Endothelial cell of umbilical vein (primary cell): ENCODE measurements at regions not wholly inside any gene's neighbourhood (a gene's known extent, or its start where the extent isn't known, plus 50 kb on each side); places are given as distances from the start of the nearest gene placed in this dataset.
"Not testable (repeated sequence)": the region's sequence is repeated elsewhere in the genome, so short reads cannot be mapped to it uniquely, and the experiment has no call there.

Experiments
- BruUV-seq: library from RNA; stranded (reverse); fragments of 400-500 nt; replicated peaks from 2 replicates; lab custom pipeline; 2021; lab: Mats Ljungman, UMichigan
- CTCF ChIA-PET: fragments of 300-600, 350-600 bp; sonication (Branson Sonifier 250); formaldehyde crosslinking; loops from one replicate; lab custom pipeline; 2021; ENCODE audit warnings: antibody characterized with exemption, inconsistent platforms; lab: Charles Lee
- POLR2A ChIA-PET: fragments of 300-600, 350-600 bp; sonication (Branson Sonifier 250); formaldehyde crosslinking; loops from one replicate; lab custom pipeline; 2021; ENCODE audit warnings: antibody characterized with exemption, inconsistent platforms; lab: Charles Lee
- DNase-seq: peaks from one replicate; pipeline ENCODE4 v3.0.0-alpha.2; 2011; ENCODE audit warnings: low read depth, low spot score
- FAIRE-seq: peaks from 2 replicates; lab custom pipeline; 2011; peaks lifted over from hg19 to GRCh38; lab: Jason Lieb, UNC
- H2AFZ ChIP-seq: 2 replicates; pipeline ENCODE4 v1.6.0; 2012; ENCODE audit warnings: low read depth, low read length, control low read depth, inconsistent platforms
- H3K27ac ChIP-seq: 2 replicates; pipeline ENCODE4 v1.5.1; 2011; ENCODE audit warnings: low read depth, mild to moderate bottlenecking, control low read depth, low read length, moderate library complexity; ENCODE audit not compliant: insufficient read depth
- H3K27me3 ChIP-seq, 2 experiments: 2 replicates each; pipeline versions ENCODE4 v1.6.0 to v1.6.1; 2011; ENCODE audit warnings: low read length in 2 of 2, mixed read lengths in 1 of 2; ENCODE audit not compliant: control insufficient read depth in 2 of 2, insufficient read depth in 2 of 2
- H3K36me3 ChIP-seq, 2 experiments: 2 replicates in 1 of 2; 3 replicates in 1 of 2; pipeline ENCODE4 v1.5.1; 2011; ENCODE audit warnings: low read length in 2 of 2, mild to moderate bottlenecking in 1 of 2, moderate library complexity in 1 of 2; ENCODE audit not compliant: control insufficient read depth in 2 of 2, insufficient read depth in 2 of 2; ENCODE audit errors: extremely low read depth in 1 of 2
- H3K4me1 ChIP-seq: 3 replicates; pipeline ENCODE4 v1.5.1; 2011; ENCODE audit warnings: mild to moderate bottlenecking, low read length; ENCODE audit not compliant: control insufficient read depth, insufficient read depth; ENCODE audit errors: extremely low read depth
- H3K4me2 ChIP-seq: 2 replicates; pipeline ENCODE4 v1.6.1; 2011; ENCODE audit warnings: low read length, control low read depth, mixed read lengths; ENCODE audit not compliant: insufficient read depth
- H3K4me3 ChIP-seq, 3 experiments: fragments of 200-600 bp in 1 of 3; sonication (generic), shearing (Covaris generic) in 1 of 3; replicated peaks in 1 of 3; 2 replicates each; pipeline ENCODE4 v1.5.1; 2011 to 2016; ENCODE audit warnings: control low read depth in 3 of 3, low read length in 3 of 3, mild to moderate bottlenecking in 2 of 3, inconsistent platforms in 1 of 3, low read depth in 1 of 3, moderate library complexity in 1 of 3; ENCODE audit not compliant: insufficient read depth in 1 of 3
- H3K79me2 ChIP-seq: 2 replicates; pipeline ENCODE4 v1.6.0; 2012; ENCODE audit warnings: low read length, inconsistent platforms; ENCODE audit not compliant: control insufficient read depth, insufficient read depth
- H3K9ac ChIP-seq: replicated peaks from 2 replicates; pipeline ENCODE3; 2011; ENCODE audit warnings: low read length, control low read depth; ENCODE audit not compliant: insufficient read depth; ENCODE audit errors: extremely low read depth
- H3K9me1 ChIP-seq: replicated peaks from 3 replicates; pipeline ENCODE4 v1.6.0; 2011; ENCODE audit warnings: mild to moderate bottlenecking, low read length; ENCODE audit not compliant: control insufficient read depth, insufficient read depth; ENCODE audit errors: extremely low read depth
- H3K9me3 ChIP-seq: replicated peaks from 2 replicates; pipeline ENCODE4 v1.5.1; 2012; ENCODE audit warnings: low read length, inconsistent platforms; ENCODE audit not compliant: control insufficient read depth, insufficient read depth
- H4K20me1 ChIP-seq: replicated peaks from 2 replicates; pipeline ENCODE3; 2011; ENCODE audit warnings: mild to moderate bottlenecking, low read length; ENCODE audit not compliant: control insufficient read depth, insufficient read depth; ENCODE audit errors: extremely low read depth
- EZH2 ChIP-seq: IDR thresholded peaks from 2 replicates; pipeline ENCODE4 v1.6.1; 2012; ENCODE audit warnings: borderline replicate concordance, low read depth, mild to moderate bottlenecking, moderate library complexity, low read length, inconsistent platforms; ENCODE audit not compliant: severe bottlenecking
- FOS ChIP-seq: IDR thresholded peaks from 2 replicates; pipeline ENCODE4 v1.6.1; 2011; ENCODE audit warnings: mild to moderate bottlenecking, low read length, moderate library complexity, borderline replicate concordance; ENCODE audit not compliant: insufficient read depth
- GATA2 ChIP-seq: IDR thresholded peaks from 2 replicates; pipeline ENCODE4 v1.7.0; 2011; ENCODE audit warnings: low read depth, mild to moderate bottlenecking, moderate library complexity, mixed read lengths, low read length; ENCODE audit not compliant: insufficient read length, insufficient read depth
- JUN ChIP-seq: IDR thresholded peaks from 2 replicates; pipeline ENCODE4 v1.6.1; 2011; ENCODE audit warnings: borderline replicate concordance, low read depth; ENCODE audit not compliant: insufficient read length, insufficient read depth
- MYC ChIP-seq: IDR thresholded peaks from one replicate; pipeline ENCODE4 v1.6.1; 2011; ENCODE audit warnings: mild to moderate bottlenecking, low read depth, low read length
- POLR2A ChIP-seq: IDR thresholded peaks from 2 replicates; pipeline ENCODE4 v1.6.1; 2012; ENCODE audit warnings: low read depth, mild to moderate bottlenecking, control low read depth, low read length
- POLR2AphosphoS5 ChIP-seq: IDR thresholded peaks from 2 replicates; pipeline ENCODE4 v1.6.1; 2012; ENCODE audit warnings: low read depth, mild to moderate bottlenecking, control low read depth, low read length, moderate library complexity; ENCODE audit not compliant: insufficient read depth
- dilution Hi-C: fragments of 300-500 bp; cut with MboI; formaldehyde crosslinking; loops from one replicate; pipeline ENCODE4 v1.15.0; 2019; ENCODE audit warnings: low sequenced_read_pairs; ENCODE audit not compliant: extremely low pct_ligation_motif_present
- intact Hi-C: fragments of 100-400 bp; cut with micrococcal nuclease; formaldehyde crosslinking; loops from one replicate; pipeline ENCODE4 v1.10.0; 2022
- TF ChIP-seq, protein P1 (sequence below), 2 donors: IDR thresholded peaks; 1 replicate in 1 of 2; 2 replicates in 1 of 2; pipeline ENCODE4 v1.5.1; 2011; ENCODE audit warnings: low read length in 2 of 2, mild to moderate bottlenecking in 2 of 2, moderate library complexity in 2 of 2, control low read depth in 1 of 2, inconsistent platforms in 1 of 2, low read depth in 1 of 2; ENCODE audit not compliant: insufficient read depth in 1 of 2; ENCODE audit errors: extremely low read depth in 1 of 2
- TF ChIP-seq, protein P2 (sequence below): IDR thresholded peaks from 2 replicates; pipeline ENCODE4 v1.6.1; 2011; ENCODE audit not compliant: insufficient read depth, insufficient read length

DNA sequence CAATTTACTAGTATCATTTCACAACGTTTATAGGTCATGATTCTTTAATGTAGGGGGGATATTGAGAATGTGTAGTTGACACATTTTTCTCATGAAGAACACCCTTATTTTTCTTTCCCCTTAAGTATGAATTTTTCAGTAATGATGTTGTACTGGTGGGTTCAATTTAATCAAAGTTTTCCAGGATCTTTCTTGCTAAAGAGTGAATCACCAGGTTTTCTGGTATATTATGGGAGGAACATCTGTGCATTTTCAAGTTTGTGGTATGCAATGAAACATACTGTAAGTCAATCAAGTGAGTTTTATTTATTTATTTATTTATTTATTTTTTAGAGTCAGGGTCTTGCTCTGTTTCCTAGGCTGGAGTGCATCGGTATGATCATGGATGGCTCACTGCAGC is 221.2 kb upstream of the PTGFR start:
- no peaks in the 10 kb centered on the region for H3K4me1 ChIP-seq
- TF ChIP-seq JUN (no peak), GATA2 (no peak), MYC (no peak), EZH2 (no peak), POLR2A (no peak), POLR2AphosphoS5 (no peak), FOS (no peak)
- TF ChIP-seq, protein P1, sequence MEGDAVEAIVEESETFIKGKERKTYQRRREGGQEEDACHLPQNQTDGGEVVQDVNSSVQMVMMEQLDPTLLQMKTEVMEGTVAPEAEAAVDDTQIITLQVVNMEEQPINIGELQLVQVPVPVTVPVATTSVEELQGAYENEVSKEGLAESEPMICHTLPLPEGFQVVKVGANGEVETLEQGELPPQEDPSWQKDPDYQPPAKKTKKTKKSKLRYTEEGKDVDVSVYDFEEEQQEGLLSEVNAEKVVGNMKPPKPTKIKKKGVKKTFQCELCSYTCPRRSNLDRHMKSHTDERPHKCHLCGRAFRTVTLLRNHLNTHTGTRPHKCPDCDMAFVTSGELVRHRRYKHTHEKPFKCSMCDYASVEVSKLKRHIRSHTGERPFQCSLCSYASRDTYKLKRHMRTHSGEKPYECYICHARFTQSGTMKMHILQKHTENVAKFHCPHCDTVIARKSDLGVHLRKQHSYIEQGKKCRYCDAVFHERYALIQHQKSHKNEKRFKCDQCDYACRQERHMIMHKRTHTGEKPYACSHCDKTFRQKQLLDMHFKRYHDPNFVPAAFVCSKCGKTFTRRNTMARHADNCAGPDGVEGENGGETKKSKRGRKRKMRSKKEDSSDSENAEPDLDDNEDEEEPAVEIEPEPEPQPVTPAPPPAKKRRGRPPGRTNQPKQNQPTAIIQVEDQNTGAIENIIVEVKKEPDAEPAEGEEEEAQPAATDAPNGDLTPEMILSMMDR (IDR thresholded peaks at IDR 0.05; ENCODE audit: extremely low read depth in 1 of 2, insufficient read depth in 1 of 2, low read depth in 1 of 2, low read length in 2 of 2): no peak
- TF ChIP-seq, protein P2, sequence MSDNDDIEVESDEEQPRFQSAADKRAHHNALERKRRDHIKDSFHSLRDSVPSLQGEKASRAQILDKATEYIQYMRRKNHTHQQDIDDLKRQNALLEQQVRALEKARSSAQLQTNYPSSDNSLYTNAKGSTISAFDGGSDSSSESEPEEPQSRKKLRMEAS: no peak
- H3K9ac ChIP-seq: no peak overlapping the region
- dilution Hi-C loops: no loop called here
- FAIRE-seq (no peak), DNase-seq (no peak)
- no peaks in the 10 kb centered on the region for H4K20me1 ChIP-seq
- H3K4me3 ChIP-seq: no peak overlapping the region
- no peaks in the 10 kb centered on the region for H3K36me3 ChIP-seq
- no peaks in the 10 kb centered on the region for H3K79me2 ChIP-seq
- no peak overlapping the region for H3K4me2 ChIP-seq
- ChIA-PET POLR2A (no interaction called here), CTCF (no interaction called here)
- no peak overlapping the region for H3K27ac ChIP-seq
- no peaks in the 10 kb centered on the region for H3K9me3 ChIP-seq
- H3K9me1 ChIP-seq: no peaks in the 10 kb centered on the region
- H3K27me3 ChIP-seq: peaks cover 2 to 5% of the 10 kb centered on the region in 2 experiments
- intact Hi-C loops: no loop called here
- H2AFZ ChIP-seq: no peak overlapping the region
- BruUV-seq: no TSS peak

DNA sequence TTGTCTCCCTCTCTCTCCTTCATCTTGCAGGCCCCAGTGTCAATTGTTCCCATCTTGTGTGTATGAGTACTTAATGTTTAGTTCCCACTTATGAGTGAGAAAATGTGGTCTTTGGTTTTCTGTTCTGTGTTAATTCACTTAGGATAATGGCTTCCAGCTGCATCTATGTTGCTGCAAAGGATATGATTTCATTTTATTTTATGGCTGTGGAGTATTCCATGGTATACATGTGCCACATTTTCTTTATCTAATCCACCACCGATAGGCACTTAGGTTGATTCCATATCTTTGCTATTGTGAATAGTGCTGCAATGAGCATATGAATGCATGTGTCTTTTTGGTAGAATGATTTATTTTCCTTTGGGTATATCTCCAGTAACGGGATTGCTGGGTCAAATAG is 219.4 kb upstream of the PTGFR start:
- H3K4me3 ChIP-seq, BruUV-seq, H3K4me1 ChIP-seq, H3K36me3 ChIP-seq, POLR2A ChIA-PET, H3K9me3 ChIP-seq, H3K9ac ChIP-seq, H3K27me3 ChIP-seq, DNase-seq, H3K9me1 ChIP-seq, H3K4me2 ChIP-seq, H2AFZ ChIP-seq, intact Hi-C loops, H4K20me1 ChIP-seq, FAIRE-seq, H3K79me2 ChIP-seq, H3K27ac ChIP-seq, dilution Hi-C loops, CTCF ChIA-PET: not testable (repeated sequence)
